ENCODE measurements at regions not wholly inside any gene's neighbourhood (a gene's known extent, or its start where the extent isn't known, plus 50 kb on each side); places are given as distances from the start of the nearest gene placed in this dataset.
"Not testable (repeated sequence)": the region's sequence is repeated elsewhere in the genome, so short reads cannot be mapped to it uniquely, and the experiment has no call there.

- TF ChIP-seq POLR2A (IDR thresholded peaks at IDR 0.05; ENCODE audit: low read length), result no peak
- TF ChIP-seq GATA1 (IDR thresholded peaks at IDR 0.05; ENCODE audit: low read depth, low read length), result no peak
- no peak for DNase-seq
Measured at GRCh38 chr5:166803058-166803457, 1488.4 kb upstream of the WWC1 start.

GRCh38 chr5:166804223-166804622 lies 1487.2 kb upstream of the WWC1 start:
- not testable (repeated sequence) for DNase-seq

DNA sequence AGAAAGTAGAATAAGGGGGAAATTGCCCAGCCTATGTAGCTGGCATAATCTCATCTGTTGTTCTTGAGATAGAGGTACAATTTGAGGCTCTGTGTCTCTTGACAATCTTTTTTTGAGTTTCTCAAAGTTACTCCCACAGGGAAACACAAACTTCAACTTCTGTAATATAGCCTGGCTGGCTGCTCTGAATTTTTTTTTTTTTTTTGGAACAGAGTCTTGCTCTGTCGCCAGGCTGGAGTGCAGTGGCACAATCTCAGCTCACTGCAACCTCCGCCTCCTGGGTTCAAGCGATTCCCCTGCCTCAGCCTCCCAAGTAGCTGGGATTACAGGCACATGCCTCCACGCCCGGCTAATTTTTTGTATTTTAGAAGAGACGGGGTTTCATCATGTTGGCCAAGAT lies 1486.8 kb upstream of the WWC1 start:
- not testable (repeated sequence) for DNase-seq

DNA sequence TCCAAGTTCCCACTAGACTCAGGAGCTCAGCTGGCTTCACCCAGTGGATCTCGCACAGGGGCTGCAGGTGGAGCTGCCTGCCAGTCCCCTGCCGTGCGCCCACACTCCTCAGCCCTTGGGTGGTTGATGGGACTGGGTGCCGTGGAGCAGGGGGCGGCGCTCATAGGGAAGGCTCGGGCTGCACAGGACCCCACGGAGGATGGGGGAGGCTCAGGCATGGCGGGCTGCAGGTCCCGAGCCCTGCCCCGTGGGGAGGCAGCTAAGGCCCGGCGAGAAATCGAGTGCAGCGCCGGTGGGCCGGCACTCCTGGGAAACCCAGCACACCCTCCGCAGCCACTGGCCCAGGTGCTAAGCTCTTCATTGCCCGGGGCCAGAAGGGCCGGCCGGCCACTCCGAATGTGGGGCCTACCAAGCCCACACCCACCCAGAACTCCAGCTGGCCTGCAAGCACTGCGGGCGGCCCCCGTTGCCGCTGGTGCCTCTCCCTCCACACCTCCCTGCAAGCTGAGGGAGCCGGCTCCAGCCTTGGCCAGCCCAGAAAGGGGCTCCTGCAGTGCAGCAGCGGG lies 1481.3 kb upstream of the WWC1 start:
- DNase-seq, result not testable (repeated sequence)

DNA sequence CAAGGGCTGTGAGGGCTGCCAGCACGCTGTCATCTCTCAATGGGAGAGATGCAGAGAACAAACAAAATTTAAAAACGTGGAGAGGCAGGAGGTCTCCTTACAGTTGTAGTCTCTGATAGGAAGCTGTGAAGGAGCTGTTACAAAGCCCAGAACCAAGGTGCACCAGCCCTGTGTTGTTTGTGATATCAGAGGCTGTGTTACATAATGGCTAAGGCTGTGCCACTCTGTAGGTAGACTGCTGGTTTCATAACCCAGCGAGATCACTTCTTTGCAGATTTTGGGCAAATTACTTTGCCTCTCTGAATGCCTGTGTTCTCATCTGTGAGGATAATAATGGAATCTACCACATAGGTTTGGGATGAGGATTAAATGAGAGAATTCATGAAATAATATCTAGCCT lies 1480.7 kb upstream of the WWC1 start:
- DNase-seq, result no peak
- TF ChIP-seq POLR2A (IDR thresholded peaks at IDR 0.05; ENCODE audit: low read length) (no peak), GATA1 (IDR thresholded peaks at IDR 0.05; ENCODE audit: low read depth, low read length) (no peak)

DNA sequence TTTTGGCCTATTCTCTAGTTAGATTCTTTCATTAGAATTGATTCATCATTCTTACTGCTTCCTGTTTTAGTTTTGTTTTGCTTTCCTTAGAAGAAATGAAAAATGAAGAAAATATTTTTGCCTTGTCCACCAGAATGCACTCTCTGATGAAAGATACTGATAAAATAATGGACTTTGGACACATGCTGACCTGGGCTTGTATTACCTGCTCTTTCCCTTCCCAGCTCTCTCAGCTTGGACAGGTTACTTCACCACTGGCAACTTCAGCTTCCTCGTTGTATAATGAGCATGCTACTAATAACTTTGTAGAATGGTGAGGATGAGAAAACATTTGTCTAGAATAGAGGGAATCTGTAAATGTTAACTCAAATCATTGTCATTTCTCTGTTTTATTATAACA lies 1468.1 kb upstream of the WWC1 start:
- TF ChIP-seq POLR2A (IDR thresholded peaks at IDR 0.05; ENCODE audit: low read length) (no peak), GATA1 (IDR thresholded peaks at IDR 0.05; ENCODE audit: low read depth, low read length) (no peak)
- no peak for DNase-seq

DNA sequence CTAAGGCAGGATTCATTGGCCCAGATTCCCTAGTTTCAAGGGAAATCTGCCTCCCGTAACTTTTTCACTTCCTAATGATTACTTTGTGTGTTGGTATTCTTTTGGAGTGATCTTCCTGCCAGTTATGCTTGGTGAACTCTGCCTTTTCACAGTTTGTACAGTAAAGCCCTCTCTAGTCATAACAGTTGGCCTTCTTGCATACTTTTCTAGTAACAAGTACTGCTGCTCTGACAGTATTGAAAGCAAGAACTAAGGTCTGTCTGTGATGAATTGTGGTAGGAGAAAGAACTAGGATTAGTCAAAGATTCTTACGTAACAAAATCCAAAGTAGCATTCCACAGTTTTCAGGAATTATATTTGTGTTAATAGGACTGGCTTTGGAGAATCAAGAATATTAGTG lies 1457.2 kb upstream of the WWC1 start:
- DNase-seq, result no peak
- TF ChIP-seq POLR2A (IDR thresholded peaks at IDR 0.05; ENCODE audit: low read length), result no peak
- TF ChIP-seq GATA1 (IDR thresholded peaks at IDR 0.05; ENCODE audit: low read depth, low read length), result no peak

GRCh38 chr5:166845044-166845443 lies 1446.4 kb upstream of the WWC1 start:
- peak in 1 of 2 experiments; percentile 4 for DNase-seq
- TF ChIP-seq GATA1 (IDR thresholded peaks at IDR 0.05; ENCODE audit: low read depth, low read length), result no peak
- no peak for TF ChIP-seq POLR2A (IDR thresholded peaks at IDR 0.05; ENCODE audit: low read length)

DNA sequence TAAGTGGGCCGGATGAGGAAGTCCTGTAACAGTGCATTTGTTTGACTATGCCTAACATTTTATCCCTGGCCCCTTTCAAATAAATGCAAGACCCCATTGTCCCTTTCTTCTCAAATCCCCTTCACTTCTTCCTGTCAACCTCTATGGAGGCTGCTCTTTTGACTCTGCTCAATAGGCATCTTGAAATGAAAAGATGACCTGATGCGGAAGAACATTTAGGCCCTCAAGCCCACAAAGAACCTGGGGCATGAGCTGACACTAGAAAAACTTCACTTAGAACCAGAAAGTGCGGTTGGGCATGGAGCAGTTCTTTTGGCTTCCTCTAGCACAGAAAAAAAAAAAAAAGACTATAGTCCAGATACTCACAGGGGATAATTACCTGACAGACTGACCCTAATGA lies 1434.7 kb upstream of the WWC1 start:
- TF ChIP-seq POLR2A (IDR thresholded peaks at IDR 0.05; ENCODE audit: low read length), result no peak
- no peak for TF ChIP-seq GATA1 (IDR thresholded peaks at IDR 0.05; ENCODE audit: low read depth, low read length)
- no peak for DNase-seq

DNA sequence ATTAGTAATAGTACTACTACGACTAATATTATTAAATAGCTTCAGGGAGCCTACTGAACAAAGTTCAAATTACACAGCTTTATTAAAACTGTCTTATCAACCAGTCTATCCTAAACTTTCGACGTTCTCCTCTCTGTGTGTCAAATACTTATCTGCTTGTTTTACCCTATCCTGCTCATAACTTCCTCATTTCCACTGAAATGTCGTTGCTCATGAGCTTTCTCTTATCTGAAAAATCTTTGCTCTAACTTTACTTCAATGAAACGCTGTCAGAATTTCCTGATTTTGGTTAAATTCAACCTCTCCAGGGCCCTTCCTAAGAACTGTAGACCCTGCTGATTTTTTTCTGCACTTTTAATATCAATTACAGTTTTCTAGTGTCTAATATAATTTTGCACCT lies 1431.0 kb upstream of the WWC1 start:
- TF ChIP-seq GATA1 (IDR thresholded peaks at IDR 0.05; ENCODE audit: low read depth, low read length) (no peak), POLR2A (IDR thresholded peaks at IDR 0.05; ENCODE audit: low read length) (no peak)
- no peak for DNase-seq

GRCh38 chr5:166862581-166862980 lies 1428.9 kb upstream of the WWC1 start:
- TF ChIP-seq POLR2A (IDR thresholded peaks at IDR 0.05; ENCODE audit: low read length), result no peak
- TF ChIP-seq GATA1 (IDR thresholded peaks at IDR 0.05; ENCODE audit: low read depth, low read length), result no peak
- DNase-seq, result no peak

GRCh38 chr5:166865206-166865605 lies 1426.2 kb upstream of the WWC1 start:
- no peak for TF ChIP-seq GATA1 (IDR thresholded peaks at IDR 0.05; ENCODE audit: low read depth, low read length)
- TF ChIP-seq POLR2A (IDR thresholded peaks at IDR 0.05; ENCODE audit: low read length), result no peak
- no peak for DNase-seq

DNA sequence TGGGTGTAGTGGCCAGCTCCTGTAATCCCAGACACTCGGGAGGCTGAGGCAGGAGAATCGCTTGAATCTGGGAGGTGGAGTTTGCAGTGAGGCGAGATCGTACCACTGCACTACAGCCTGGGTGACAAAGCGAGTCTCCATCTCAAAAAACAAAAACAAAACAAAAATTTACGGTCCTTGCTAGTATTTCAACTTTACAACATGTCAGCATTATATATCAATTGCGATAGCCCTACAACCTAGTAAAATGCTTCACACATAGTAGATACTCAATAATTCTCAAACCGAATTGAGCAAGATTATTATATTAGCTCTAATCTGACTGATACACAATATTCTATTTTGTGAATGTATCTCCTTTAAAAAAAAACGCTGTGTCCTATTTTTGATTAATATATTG lies 1411.0 kb upstream of the WWC1 start:
- DNase-seq, result no peak
- TF ChIP-seq GATA1 (IDR thresholded peaks at IDR 0.05; ENCODE audit: low read depth, low read length) (no peak), POLR2A (IDR thresholded peaks at IDR 0.05; ENCODE audit: low read length) (no peak)

DNA sequence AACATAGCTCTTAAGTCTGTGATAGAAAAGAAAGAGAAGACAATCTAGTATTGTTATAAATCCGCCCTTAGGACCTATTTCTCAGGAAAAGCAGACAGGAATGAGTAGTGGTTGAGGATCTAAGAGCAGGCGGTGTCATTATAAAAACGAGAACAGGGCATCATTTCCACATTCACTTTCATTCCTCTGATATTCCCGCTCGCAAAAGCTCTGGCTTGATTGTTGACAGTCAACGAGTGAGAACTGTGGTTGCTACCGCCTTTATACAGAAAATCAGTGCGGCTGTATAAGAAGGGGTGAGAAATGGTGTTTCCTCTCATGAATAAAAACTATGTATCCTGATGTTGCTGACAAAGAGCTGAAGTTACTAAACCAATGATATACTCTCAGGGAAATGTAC lies 1409.6 kb upstream of the WWC1 start:
- TF ChIP-seq GATA1 (IDR thresholded peaks at IDR 0.05; ENCODE audit: low read depth, low read length), result no peak
- no peak for DNase-seq

DNA sequence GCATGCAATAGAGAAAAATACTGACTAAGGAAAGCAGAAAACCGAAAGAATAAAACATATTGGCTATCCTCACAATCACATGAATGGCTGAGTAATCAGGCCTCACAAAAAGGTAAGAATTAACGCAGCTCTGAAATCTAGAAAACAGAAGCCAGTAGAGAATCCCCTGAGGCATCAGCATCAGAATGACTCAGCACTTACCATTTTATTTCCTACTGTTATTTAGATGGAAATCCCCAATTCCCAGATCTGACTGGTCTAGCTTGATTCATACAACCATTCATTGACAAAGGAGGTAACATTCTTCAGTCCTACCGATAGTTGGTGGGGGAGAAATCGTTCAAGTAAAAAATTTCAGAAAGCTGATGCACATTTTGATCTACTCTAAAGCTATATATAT lies 1408.4 kb upstream of the WWC1 start:
- TF ChIP-seq POLR2A (IDR thresholded peaks at IDR 0.05; ENCODE audit: low read length) (no peak), GATA1 (IDR thresholded peaks at IDR 0.05; ENCODE audit: low read depth, low read length) (no peak)
- no peak for DNase-seq

DNA sequence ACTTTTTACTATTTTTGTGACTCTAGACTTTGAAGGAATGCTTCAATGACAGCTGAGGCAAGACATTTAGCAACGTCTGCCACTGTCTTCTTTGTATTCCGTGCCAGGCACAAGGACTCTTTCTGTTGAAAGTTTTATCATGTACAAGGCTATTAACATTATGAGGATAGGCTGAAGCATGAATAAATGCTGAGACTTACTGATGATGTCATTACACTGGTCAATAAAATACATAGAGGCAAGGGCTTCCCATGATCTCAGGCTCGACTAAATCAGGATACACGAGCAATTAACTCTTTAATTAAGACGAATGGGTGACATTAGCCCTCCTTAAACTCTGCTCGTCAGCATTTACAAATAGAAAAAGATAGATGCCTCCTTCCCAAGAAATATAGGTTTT lies 1393.3 kb upstream of the WWC1 start:
- no peak for DNase-seq
- TF ChIP-seq GATA1 (IDR thresholded peaks at IDR 0.05; ENCODE audit: low read depth, low read length), result no peak
- no peak for TF ChIP-seq POLR2A (IDR thresholded peaks at IDR 0.05; ENCODE audit: low read length)
